Kidney epithelial cell (primary cell): ENCODE measurements at regions not wholly inside any gene's neighbourhood (a gene's known extent, or its start where the extent isn't known, plus 50 kb on each side); places are given as distances from the start of the nearest gene placed in this dataset.
"Not testable (repeated sequence)": the region's sequence is repeated elsewhere in the genome, so short reads cannot be mapped to it uniquely, and the experiment has no call there.

ENCODE experiments used
- DNase-seq: peaks from one replicate; pipeline ENCODE4 v3.0.0-alpha.2; 2010; ENCODE audit warnings: low read depth
- H3K27me3 ChIP-seq: 2 replicates; pipeline ENCODE4 v1.6.0; 2011; ENCODE audit warnings: low read length; ENCODE audit not compliant: control insufficient read depth, insufficient read depth
- H3K36me3 ChIP-seq: 2 replicates; pipeline ENCODE4 v1.5.1; 2011; ENCODE audit warnings: low read length; ENCODE audit not compliant: control insufficient read depth, insufficient read depth
- H3K4me3 ChIP-seq: 2 replicates; pipeline ENCODE4 v1.5.1; 2011; ENCODE audit warnings: low read depth, mild to moderate bottlenecking, control low read depth, low read length
- TF ChIP-seq, protein P1 (sequence below): IDR thresholded peaks from 2 replicates; pipeline ENCODE4 v1.5.1; 2011; ENCODE audit warnings: mild to moderate bottlenecking, moderate library complexity, low read length, control low read depth, inconsistent platforms; ENCODE audit not compliant: insufficient read depth, poor library complexity, severe bottlenecking

- DNase-seq, result no peak
- TF ChIP-seq, protein P1, sequence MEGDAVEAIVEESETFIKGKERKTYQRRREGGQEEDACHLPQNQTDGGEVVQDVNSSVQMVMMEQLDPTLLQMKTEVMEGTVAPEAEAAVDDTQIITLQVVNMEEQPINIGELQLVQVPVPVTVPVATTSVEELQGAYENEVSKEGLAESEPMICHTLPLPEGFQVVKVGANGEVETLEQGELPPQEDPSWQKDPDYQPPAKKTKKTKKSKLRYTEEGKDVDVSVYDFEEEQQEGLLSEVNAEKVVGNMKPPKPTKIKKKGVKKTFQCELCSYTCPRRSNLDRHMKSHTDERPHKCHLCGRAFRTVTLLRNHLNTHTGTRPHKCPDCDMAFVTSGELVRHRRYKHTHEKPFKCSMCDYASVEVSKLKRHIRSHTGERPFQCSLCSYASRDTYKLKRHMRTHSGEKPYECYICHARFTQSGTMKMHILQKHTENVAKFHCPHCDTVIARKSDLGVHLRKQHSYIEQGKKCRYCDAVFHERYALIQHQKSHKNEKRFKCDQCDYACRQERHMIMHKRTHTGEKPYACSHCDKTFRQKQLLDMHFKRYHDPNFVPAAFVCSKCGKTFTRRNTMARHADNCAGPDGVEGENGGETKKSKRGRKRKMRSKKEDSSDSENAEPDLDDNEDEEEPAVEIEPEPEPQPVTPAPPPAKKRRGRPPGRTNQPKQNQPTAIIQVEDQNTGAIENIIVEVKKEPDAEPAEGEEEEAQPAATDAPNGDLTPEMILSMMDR, result no peak
- no peak overlapping the region for H3K4me3 ChIP-seq
- no peaks in the 10 kb centered on the region for H3K36me3 ChIP-seq
- H3K27me3 ChIP-seq, result no peaks in the 10 kb centered on the region
Observed at GRCh38 chr11:134976551-134976950, 564.5 kb upstream of the B3GAT1 start.

DNA sequence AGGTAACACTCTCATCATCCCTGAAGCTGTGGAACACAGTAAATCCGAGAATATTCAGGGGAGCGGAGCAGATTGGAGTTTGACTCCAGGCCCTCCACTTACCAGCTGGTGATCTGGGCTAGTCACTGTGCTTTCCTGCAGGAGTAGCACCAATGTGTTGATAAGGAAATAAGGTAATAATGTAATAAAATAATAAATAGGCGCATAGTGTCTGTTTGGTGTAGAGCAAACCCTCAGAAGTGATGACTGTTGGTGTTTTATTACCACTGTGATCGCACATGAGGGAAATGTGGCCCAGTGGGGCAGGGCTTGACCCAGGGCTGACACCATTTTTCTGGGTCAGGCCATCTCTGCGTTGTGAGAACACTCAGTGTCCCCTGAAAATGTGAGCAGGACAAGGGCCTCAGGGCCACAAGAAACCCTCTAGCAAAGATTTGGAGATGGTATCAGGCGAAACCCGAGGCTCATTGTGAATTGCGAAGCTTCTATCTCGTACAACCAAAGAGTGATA, 563.9 kb upstream of the B3GAT1 start:
- no peaks in the 10 kb centered on the region for H3K36me3 ChIP-seq
- TF ChIP-seq, protein P1, result no peak
- H3K4me3 ChIP-seq, result no peak overlapping the region
- no peaks in the 10 kb centered on the region for H3K27me3 ChIP-seq
- DNase-seq, result no peak

GRCh38 chr11:134973801-134974200, 561.8 kb upstream of the B3GAT1 start:
- no peaks in the 10 kb centered on the region for H3K27me3 ChIP-seq
- H3K4me3 ChIP-seq, result no peak overlapping the region
- TF ChIP-seq, protein P1, result no peak
- no peak for DNase-seq
- no peaks in the 10 kb centered on the region for H3K36me3 ChIP-seq

DNA sequence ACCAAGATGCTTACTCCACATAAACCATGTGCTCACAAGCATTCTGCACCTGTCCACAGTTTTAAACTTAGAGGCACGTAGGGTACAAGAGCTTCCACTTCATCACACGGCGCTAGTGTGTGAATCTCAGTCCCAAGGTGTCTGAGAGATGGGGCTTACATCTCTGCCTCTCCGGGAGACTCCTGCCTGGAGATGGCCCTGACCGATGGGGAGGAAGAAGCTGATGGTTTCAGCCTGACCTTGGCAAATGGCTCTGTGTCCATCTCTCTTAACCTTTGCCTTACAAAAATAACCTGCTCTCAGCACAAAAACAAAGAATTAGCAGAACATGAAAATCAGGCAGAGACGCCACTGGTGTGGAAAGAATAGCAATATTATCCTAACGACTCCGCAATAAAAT, 559.3 kb upstream of the B3GAT1 start:
- H3K4me3 ChIP-seq, result no peak overlapping the region
- no peak for DNase-seq
- TF ChIP-seq, protein P1, result no peak
- H3K36me3 ChIP-seq, result no peaks in the 10 kb centered on the region
- H3K27me3 ChIP-seq, result no peaks in the 10 kb centered on the region

DNA sequence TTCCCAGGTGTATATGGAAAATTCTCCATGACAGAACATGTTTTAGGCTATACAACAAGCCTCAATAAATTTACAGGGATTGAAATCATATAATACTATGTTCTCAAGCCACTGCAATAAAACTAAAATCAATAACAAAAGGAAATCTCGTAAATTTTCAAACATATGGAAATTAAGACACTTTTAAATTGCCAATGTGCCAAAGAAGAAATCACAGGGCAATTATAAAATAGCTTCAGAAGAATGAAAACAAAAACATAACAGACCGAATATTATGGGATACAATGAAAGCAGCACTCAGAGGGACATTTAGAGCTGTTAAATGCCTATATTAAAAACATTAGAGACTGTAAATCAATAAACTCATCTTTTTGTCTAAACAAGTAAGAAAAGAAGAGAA, 555.7 kb upstream of the B3GAT1 start:
- H3K36me3 ChIP-seq, result no peaks in the 10 kb centered on the region
- H3K4me3 ChIP-seq, result no peak overlapping the region
- no peak for DNase-seq
- no peaks in the 10 kb centered on the region for H3K27me3 ChIP-seq
- TF ChIP-seq, protein P1, result no peak

GRCh38 chr11:134961386-134961785, 549.3 kb upstream of the B3GAT1 start:
- H3K4me3 ChIP-seq, H3K27me3 ChIP-seq, H3K36me3 ChIP-seq, DNase-seq: not testable (repeated sequence)
